Kidney tubule cell (primary cell): ENCODE measurements at regions not wholly inside any gene's neighbourhood (a gene's known extent, or its start where the extent isn't known, plus 50 kb on each side); places are given as distances from the start of the nearest gene placed in this dataset.

Experiments
- DNase-seq: peaks from one replicate; pipeline ENCODE4 v3.0.0-alpha.2; 2018; ENCODE audit warnings: low spot score

GRCh38 chr10:117424883-117425649 lies 49.8 kb upstream of the PDZD8 start:
- no peak for DNase-seq
